ENCODE measurements at regions not wholly inside any gene's neighbourhood (a gene's known extent, or its start where the extent isn't known, plus 50 kb on each side); places are given as distances from the start of the nearest gene placed in this dataset.

DNA sequence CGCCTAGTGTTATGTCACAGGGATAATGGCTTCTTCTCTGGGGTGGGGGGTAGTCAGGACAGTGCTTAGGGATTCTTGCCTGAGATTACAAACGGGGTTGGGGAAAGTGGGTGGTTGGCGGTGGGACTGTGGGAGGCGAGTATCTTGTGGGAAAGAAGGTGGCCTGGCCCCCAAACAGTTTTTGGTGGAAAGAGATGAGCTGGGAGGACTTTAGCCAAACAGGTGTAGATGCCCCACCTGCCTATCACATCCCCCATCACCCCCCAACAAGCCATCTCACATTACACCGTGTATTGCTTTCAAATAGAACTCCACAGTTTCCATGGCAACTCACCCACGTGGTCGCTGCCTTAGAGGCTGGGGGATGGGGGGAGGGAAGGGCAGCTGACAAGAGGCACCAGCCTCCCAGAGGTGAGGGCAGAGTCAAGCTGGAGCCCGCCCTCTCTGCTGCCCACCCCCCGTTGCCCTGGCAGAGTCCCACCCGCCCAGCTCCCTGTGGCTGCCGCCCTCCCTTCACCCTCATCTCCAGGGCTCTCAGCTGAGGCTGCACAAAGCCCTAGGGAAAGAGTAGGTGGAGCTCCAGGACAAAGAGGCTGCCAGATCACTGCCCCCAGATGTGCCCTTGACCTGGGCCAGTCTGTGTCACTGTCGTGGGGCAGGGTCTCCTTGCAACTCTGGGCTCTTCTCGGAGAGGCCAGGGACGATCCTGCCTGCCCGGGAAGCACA is 98.3 kb downstream of the LRRC74A start:
- TF ChIP-seq, protein P1, sequence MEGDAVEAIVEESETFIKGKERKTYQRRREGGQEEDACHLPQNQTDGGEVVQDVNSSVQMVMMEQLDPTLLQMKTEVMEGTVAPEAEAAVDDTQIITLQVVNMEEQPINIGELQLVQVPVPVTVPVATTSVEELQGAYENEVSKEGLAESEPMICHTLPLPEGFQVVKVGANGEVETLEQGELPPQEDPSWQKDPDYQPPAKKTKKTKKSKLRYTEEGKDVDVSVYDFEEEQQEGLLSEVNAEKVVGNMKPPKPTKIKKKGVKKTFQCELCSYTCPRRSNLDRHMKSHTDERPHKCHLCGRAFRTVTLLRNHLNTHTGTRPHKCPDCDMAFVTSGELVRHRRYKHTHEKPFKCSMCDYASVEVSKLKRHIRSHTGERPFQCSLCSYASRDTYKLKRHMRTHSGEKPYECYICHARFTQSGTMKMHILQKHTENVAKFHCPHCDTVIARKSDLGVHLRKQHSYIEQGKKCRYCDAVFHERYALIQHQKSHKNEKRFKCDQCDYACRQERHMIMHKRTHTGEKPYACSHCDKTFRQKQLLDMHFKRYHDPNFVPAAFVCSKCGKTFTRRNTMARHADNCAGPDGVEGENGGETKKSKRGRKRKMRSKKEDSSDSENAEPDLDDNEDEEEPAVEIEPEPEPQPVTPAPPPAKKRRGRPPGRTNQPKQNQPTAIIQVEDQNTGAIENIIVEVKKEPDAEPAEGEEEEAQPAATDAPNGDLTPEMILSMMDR (IDR thresholded peaks at IDR 0.05), result no peak
- TF ChIP-seq POLR2A (IDR thresholded peaks at IDR 0.05), result no peak

Measured in body of pancreas (tissue), 4 donors.